ENCODE measurements at regions not wholly inside any gene's neighbourhood (a gene's known extent, or its start where the extent isn't known, plus 50 kb on each side); places are given as distances from the start of the nearest gene placed in this dataset.
A peak's percentile ranks its signal among the peaks of the same experiment; 100 is the strongest.
"Not testable (repeated sequence)": the region's sequence is repeated elsewhere in the genome, so short reads cannot be mapped to it uniquely, and the experiment has no call there.

DNA sequence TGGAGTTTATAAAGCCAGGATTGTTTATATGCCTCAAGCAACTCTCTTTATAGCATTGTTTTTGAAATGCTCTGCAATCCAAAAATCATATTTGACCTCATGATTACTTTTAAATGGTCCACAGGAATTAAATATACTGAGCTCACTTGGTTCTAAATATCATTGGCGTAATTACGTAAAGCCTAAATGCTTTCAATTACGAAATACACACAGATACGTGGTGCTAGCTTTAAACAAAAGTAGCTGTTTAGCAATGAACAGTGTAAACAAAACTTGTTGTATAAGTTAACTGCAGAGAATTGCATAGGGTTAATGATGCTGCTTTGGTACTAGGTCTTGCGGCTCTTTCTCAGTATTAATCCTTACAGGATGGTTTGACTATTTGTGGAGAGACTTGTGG, 346.6 kb downstream of the COG6 start:
- no peak for DNase-seq (ENCODE audit: missing footprints)
- ATAC-seq = no peak
- intact Hi-C loops (cut with DNase I) = no loop called here

DNA sequence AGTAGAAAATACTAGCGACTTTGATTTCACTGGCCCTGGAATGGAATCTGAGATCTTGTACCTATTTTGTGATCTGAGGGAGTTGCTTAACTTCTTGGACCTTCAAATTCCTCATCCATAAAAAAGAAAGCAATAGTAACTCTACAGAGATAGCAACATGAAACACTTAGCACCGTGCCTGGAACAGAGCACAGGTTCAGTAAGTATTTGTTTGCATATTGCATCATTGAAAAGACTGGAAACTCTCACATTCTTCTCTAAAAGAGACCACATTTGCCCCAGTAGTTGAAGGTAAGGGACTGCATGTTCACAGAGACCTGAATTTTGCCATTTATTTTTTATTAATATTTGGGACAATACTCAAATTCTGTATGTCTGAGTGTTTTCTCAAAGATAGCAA, 358.1 kb downstream of the COG6 start:
- intact Hi-C loops (cut with DNase I) = no loop called here
- no peak for ATAC-seq
- no peak for DNase-seq (ENCODE audit: missing footprints)

DNA sequence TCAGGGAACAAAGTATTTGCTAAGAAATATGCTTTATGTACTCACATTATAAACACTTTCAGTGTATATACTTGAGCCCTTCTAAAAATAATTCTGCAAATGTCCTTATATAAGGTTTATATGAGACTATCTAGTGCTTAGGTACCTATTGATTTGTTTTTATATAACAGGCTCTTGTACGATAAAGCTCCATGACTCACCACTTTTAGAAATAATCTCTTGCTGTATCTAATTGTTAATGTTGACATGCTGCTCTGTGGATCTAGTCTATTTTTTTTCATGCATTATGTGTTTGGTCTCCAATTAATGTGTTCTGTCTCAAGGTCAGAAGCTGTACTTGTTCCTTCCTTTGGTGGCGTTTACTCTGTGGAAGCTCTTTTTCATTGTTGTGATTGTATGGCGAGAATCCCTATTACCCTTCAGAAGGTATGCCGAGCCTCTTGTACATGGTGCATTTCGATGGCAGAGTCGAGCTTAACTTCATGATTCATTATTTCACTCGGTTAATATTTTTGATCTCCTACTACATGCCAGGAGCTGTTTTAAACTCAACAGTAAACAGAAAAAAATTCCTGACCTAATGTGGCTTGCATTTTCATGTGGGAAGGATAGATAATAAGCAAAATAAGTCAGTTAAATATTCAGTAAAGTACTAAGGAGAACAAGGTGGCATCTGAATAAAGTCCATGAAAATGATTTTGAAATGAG, 361.6 kb downstream of the COG6 start:
- ATAC-seq (no peak), DNase-seq (ENCODE audit: missing footprints) (no peak)
- intact Hi-C loops (cut with DNase I) = no loop called here

DNA sequence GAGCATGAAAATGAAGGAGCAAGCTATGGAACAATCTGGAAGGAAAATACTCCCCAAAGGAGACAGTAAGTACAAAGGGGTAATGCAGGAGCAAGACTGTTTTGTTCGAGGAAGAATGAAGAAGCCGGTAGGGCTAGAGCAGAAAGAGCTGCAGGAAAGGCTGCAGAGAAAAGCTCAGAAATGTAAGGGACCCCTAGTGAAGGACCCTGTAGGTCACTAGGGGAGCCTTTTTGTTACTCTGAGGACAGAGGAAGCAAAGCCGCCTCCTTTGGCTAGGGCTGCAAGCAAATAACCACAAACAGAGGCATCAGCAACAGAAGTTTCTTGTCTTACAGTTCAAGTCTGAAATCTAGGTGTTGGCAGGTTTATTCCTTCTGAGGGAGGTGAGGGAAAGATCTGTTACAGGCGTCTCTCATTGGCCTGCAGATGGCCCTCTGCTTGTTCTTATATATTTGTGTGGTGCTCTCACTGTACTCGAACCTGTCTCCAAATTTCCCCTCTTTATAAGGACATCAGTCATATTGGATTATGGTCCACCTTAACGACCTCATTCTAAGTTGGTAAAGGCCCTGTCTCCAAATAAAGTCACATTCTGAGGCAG, 362.3 kb downstream of the COG6 start:
- intact Hi-C loops (cut with DNase I) = no loop called here

DNA sequence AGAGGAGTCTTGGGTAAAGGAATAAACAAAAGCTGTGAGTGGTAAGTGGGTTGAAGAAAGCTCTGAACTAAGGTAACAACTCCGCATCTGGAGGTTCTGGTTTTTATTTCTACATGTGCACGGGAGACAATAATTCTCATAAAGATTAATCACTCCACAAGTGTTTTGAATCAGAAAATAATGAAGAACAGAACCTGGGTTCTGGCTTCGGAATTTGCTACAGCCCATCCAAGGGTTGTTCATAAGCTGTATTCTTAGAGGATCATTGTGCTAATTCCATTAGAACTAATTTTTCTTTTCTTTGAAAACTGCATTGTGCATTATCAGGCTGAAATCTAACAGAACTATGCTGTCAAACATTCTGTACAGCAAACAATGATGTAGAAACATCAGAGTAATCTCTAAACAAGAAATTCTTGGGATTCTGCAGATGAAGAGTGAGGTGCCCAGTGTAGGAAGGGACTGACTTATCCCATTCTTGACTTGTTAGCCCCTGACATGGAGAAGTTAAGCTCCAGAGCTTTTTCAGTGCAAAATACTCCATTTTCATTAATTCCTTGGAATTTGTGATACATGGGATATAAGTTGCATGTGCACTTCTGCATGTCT, 368.2 kb downstream of the COG6 start:
- ATAC-seq (no peak), DNase-seq (ENCODE audit: missing footprints) (no peak)

More for the DNA sequence above, 362.3 kb downstream of the COG6 start:
- no peak for ATAC-seq
- DNase-seq (ENCODE audit: missing footprints) = no peak

DNA sequence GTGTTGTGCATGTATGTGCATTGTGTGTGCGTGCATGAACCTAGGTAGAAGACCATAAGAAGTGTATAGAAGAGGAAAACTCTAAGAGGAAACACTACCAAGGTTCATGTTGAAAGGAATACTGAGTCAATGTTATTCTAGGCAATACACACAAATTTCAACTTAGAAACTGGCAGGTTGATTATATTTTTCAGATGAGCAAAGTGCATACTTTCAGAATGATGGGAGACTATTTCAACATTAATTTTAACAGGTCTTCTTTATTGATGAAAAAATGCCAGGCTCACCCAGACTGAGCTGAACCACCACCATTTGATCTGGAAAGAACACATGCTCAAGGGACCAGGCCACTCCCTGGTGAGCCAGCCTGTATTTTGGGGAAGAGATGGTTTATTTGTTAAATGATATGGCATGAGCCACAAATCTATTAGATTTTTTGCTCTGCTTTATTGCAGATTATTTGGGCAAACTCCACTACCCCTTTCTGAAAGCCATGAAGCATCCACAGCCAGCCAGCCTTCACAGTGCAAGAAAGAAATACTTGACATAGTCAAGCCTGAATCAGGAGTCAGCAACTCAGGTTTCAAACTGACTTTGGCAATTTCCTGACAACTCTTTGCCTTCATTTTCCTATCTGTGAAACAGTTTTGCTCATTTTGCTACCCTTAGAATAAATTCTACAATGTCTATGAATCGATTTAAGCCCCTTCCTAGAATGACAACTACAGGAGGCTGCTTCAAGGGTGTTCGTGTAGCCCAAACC, 368.9 kb downstream of the COG6 start:
- ATAC-seq (no peak), DNase-seq (ENCODE audit: missing footprints) (no peak)
- intact Hi-C loops (cut with DNase I) = no loop called here

More for the DNA sequence above, 368.2 kb downstream of the COG6 start:
- intact Hi-C loops (cut with DNase I) = no loop called here

DNA sequence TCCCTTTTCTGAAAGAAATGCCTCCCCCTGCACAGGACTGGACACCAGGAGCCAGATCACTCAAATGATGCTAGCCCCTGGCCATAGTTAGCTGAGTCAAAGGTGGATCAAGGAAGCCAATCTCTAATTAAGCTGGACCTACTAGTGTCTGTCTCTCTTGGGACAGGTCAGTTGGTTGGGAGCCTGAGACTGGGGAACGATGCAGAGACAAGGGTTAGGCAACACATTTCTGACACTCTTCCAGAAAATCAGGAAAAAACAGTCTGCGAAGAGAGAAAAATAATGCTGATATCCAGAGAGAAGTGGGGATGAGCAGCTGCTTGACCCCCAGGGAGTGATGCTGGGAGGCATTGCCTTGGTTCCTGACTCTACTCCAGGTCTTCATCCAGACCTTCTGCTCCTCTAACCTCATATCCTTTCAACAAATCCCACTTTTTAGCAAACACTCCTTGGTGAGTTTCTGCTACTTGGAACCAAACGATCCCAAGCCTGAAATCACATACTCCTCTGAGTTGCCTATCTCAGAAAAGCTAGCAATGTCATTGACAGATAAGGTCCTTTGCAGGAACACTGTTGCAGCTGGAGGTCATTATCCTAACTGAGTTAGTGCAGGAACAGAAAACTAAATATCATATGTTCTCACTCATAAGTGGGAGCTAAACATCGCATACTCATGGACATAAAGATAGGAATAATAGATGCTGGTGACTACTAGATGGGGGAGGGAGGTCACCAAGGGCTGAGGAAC, 369.7 kb downstream of the COG6 start:
- DNase-seq (ENCODE audit: missing footprints) (no peak), ATAC-seq (peak; percentile 80)
- intact Hi-C loops (cut with DNase I) = no loop called here

DNA sequence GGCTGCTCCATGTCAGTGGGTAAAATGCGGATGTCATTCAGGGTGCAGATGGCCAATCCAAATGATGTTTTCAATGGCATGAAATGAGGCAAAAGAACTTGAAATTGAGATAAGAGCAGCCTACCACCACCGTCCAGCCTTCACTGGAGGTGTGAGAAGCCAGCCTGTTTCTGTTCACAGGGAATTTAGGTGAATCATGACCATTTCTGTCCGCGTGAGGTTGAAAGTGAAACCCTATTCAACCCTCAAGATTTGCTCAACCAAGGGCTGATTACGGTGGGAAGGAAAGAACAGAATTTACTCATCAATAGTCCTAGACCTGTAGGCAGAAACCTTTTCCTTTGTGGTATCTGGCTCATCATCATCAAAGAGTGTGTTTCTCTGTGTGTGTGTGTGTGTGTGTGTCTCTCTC, 370.7 kb downstream of the COG6 start:
- DNase-seq (ENCODE audit: missing footprints) (no peak), ATAC-seq (no peak)
- intact Hi-C loops (cut with DNase I) = no loop called here

DNA sequence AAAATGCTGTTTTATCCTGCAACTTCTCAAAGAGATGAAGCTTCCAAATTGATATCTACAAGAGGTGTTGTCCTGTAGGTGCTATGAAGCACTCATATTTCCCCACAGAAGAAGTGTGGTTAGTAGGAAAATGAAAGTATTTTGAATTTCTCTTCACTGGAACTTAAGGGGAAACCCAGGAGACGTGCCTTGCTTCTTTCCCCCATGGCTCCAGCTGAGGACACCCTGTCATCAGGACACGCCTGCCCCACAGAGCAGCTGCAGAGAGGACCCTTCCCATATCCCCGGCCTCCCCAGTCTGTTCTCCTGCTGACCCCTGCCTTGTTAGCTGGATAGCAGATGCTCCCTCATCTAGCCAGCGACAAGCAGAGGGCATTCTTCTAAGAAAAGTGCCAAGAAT, 371.3 kb downstream of the COG6 start:
- ATAC-seq = no peak
- DNase-seq (ENCODE audit: missing footprints) = no peak
- intact Hi-C loops (cut with DNase I) = no loop called here

DNA sequence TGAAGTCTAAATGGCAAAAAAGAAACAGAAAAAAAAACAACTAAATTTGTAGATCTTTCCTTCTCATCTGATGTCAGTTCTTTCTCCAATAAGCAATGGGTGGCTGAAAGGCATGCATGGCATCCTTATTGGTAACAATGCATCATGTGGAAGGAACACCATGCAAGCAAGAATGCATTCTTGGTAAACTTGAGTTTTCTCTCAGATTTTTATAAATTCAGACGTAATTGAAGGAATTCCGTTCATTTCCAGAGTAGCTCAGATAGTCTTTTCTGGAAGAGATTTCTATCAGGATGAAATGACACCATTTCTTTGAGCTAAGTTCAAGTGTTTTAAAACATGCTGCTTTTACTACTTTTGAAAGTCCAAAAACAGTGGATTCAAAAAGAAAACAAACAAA, 373.0 kb downstream of the COG6 start:
- no peak for DNase-seq (ENCODE audit: missing footprints)
- intact Hi-C loops (cut with DNase I) = no loop called here
- ATAC-seq = no peak

DNA sequence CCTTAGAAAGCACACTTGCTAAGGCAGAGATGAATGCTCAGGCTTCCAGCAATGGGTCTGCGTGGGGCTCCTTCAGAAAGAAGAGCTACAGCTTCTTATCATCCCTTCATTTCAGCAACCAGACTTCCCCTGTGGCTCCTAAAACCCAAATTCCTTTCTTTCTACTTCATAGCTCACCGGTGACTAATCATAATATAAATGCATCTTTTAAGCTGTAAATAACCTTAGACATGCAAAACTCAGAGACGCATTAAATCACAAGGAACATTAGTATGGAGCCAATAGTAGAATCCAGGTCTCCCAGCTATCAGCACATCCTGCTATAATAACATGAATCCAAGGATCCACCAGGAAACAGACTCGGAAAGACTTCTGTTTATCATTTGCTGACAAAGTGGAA, 375.6 kb downstream of the COG6 start:
- intact Hi-C loops (cut with DNase I) = no loop called here
- no peak for ATAC-seq

DNA sequence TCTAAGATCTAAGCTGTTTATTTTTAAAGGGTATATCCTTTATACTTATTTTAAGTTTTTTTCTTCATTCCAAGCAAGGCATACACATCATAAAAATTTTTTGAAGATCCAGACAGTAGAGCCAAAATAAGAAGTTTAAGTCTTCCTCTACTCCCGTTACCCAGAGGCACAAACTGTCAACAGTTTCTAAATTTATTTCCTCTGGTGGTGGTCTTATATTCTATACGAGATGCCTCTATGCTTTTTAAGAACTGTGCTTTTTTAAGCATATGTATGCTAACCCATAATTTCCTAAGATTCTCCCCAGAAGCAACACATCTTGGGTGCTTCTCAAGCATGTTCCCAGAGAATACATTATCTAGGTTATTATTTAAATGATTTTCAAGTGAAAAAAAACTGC, 383.6 kb downstream of the COG6 start:
- no peak for ATAC-seq
- no peak for DNase-seq (ENCODE audit: missing footprints)
- intact Hi-C loops (cut with DNase I) = no loop called here

More for the DNA sequence above, 375.6 kb downstream of the COG6 start:
- DNase-seq (ENCODE audit: missing footprints) = no peak

DNA sequence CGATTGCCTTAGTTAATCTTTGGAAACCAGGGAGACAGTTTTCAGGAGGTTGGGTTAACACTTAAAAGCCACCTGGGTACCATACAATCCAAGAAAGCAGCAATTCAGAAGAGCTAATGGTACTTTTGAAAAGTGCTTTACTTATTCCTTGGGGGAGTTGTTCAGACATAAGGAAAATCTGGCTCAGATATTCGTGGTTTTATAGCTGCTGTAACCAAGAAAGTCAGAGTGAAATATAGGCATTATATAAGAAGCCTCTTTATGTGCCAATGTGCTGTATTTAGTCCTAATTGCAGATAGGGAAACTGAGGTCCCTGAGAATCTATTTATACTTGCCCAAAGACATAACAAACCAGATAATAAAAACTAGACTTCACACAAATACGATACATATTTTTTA, 387.5 kb downstream of the COG6 start:
- DNase-seq (ENCODE audit: missing footprints) (no peak), ATAC-seq (no peak)
- intact Hi-C loops (cut with DNase I) = no loop called here

DNA sequence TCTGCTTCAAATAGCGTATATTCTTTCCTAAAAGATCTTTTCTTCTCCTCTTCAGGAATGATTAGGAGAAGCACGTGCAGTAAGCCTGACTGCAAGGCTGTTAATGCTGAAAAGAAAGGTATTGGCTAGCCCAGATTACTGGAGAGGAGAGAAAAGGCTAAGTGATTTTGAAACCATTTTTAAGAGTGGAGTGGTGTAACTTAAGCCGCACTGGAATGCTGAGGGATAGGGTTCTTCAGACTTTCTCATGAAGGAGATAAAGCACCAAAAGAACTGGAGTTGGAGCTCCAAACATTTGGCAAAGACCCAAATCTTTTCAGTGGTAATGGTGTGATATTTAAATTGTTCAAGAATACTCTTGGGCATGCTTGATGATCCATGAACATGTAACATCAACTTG, 388.3 kb downstream of the COG6 start:
- ATAC-seq (no peak), DNase-seq (ENCODE audit: missing footprints) (no peak)
- intact Hi-C loops (cut with DNase I) = no loop called here

DNA sequence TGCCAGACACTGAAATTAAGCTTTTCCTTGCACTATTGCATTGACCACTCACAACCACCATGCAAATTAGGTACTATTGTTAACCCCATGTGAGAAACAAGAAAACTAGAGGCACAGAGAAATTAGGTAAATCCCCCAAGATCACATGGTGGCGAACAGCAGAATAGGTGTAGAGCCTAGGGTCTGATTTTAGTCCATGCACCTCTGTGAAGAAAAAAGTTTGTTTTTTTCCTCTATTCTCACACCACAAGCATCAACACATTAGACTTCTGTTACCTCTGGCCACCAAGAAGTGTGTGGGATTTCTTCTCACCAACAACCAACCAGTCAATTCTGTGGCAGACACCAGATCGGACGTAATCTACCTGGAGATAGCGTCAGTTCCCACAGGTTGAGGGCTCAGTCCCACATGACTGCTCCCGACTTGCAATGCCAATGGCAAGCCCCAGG, 391.9 kb downstream of the COG6 start:
- intact Hi-C loops (cut with DNase I) = no loop called here
- ATAC-seq (no peak), DNase-seq (ENCODE audit: missing footprints) (peak; percentile 53)

DNA sequence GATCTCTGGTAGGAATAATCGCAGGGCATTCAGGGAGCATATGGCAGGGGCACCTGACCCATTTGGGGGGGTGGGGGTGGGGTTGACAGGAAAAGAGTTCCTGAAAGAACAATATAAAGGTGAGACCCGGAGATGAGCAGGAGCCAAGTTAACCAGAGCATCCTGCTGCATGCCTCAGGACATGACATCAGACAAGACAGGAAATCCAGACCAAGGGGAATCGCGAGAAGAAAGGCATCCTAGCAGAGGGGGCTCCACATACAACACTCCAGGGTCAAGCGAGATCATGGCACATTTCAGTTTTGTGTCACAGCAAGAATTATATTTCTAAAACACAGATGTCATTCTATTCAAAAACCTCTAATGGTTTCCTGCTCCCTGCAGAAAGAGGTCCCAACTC, 393.1 kb downstream of the COG6 start:
- intact Hi-C loops (cut with DNase I) = no loop called here
- DNase-seq (ENCODE audit: missing footprints) (no peak), ATAC-seq (no peak)

DNA sequence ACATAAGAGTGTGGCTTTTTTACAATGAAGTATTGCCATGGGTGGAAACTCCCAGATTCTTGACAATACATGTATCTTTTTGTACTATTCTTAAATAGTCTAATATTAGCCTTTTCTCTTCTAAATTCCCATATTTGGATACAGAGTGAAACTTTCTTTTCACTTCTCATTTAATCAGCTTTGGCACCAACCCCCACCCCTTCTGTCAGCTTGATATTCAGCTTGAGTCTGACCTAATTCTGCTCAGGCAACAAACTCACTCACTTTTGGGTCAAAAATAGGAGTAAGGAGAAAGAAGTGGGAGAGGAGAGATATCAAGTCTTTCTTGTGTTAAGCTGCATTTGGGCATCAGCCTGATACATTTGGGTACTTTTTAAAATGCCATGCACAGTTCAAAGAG, 397.5 kb downstream of the COG6 start:
- DNase-seq (ENCODE audit: missing footprints) (no peak), ATAC-seq (no peak)
- intact Hi-C loops (cut with DNase I) = no loop called here

DNA sequence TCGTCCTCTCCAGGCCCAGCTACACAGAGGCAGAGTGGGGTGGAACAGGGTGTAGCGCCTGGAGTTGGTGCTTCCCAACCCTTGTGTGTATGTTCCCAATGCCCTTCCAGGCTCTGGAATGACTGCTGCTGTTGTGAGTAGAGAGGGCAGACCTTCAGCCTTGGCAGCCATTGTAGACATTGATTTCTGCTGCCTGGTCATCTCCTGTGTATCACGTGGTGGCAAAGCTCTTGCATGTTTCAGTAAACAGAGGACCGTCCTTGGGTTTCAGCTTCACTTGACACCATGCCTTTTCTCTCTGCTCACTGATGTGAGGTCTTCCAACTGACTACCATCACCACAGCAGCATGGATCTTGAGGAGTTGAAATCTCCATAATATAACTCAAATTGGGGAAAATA, 397.9 kb downstream of the COG6 start:
- intact Hi-C loops (cut with DNase I) = no loop called here
- DNase-seq (ENCODE audit: missing footprints) (no peak), ATAC-seq (no peak)

DNA sequence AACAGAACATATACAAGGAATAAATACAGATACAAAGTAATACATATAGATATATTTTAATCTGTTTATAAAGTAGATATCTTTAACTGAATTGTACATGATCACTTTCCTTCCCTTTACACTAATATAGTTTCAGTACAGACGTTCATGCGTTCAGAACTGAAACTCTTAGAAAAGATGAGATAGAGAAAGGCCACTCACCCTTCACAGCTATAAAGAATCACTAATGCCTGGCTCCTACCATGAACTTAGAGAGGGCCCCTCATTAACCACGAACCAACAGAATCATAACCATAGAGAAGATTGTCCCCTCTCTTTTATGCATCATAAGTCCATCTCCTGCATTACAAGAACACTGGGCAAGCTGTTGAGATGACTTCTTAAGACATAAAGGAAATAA, 399.0 kb downstream of the COG6 start:
- ATAC-seq; DNase-seq (ENCODE audit: missing footprints); intact Hi-C loops (cut with DNase I): not testable (repeated sequence)
